ENCODE measurements at regions not wholly inside any gene's neighbourhood (a gene's known extent, or its start where the extent isn't known, plus 50 kb on each side); places are given as distances from the start of the nearest gene placed in this dataset.
A peak's percentile ranks its signal among the peaks of the same experiment; 100 is the strongest.
"Not testable (repeated sequence)": the region's sequence is repeated elsewhere in the genome, so short reads cannot be mapped to it uniquely, and the experiment has no call there.

DNA sequence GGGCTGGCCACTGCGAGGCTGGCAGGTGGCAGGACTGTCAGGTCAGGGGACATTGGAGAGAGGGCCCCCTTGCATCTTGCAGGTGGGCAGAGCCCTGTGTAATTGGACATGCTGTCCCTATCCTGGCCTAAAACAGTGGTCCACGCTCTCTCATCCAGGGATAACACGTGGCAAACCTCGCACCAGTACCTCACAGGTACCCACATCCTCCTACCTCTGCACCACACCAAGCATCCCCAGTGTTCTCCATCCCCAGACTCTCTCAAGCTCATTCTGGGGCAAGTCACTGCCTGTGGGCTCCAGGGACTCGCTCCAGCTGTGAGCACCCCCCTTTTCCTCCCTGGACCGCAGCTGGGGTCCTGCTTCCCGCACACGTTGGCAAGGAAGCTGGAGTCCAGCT is 212.3 kb upstream of the LRRC61 start:
- DNase-seq: not testable (repeated sequence)

DNA sequence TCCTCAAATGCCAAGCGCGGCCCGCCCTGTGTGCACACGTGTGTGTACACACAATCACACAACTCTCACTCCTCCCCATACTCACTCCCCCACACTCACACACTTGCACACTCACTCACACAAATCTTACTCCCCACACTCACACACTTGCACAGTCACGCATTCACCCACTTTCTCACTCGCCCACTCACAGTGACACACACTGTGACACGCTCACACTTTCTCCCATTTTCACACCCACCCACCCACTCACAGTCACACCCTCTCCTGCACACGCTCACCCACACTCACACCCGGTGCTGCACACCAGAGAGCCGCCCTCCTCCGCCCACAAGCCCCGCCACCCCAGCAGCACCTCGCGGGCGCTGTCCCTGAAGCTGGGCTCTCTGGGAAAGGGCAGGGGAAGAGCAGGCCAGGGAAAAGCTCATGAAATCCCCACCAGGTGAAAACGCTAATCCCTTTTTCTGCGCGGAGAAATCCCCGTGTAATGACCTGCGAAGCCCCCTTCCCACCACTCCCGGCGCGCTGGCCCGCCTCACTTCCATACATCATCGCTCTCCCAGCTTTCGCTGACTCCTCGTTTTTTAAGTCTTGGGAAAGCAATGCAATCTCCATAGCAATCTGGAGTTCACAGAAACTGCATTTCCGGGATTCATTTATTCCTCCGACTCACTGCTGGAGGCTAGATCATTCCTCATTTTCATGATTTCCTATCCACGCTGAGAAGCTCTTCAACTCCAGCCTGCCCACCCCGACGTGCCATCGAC is 211.6 kb upstream of the LRRC61 start:
- not testable (repeated sequence) for DNase-seq

DNA sequence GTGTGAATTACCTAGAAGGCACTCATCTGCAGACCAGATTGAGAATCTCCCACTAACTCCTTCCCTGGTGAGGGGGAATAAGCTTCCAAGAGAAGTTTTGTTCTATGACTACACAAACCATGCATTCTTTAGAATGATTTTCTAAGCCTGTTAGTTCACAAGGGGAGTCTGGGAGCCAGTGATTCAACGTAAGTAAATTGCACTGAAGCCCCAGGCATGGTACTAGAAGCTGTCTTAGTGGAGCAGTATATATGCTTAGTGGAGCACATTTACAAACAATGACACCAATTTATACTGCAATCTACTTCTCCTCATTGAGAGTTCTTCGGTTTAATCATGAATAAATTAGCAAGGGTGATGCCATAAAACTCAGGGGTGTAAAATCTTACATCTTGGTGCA is 209.9 kb upstream of the LRRC61 start:
- DNase-seq: not testable (repeated sequence)

DNA sequence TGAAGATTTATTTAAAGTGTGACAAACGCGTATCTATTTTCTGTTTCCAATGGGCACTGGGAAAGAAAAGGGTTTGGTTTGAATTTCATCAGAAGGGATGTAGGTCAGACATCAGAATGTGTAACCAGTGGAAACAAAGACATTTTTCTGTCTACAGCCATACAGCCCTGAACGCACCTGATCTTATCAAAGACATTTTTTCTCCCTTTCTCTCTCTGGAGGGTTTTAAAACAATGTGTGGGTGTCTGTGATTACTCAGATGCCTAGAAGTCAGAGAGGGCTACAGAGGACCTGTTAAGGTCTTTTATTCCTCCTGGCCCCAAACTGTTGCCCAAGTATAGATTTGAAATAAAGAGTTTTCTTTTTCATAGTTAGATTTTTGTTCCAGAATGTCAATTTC is 208.6 kb upstream of the LRRC61 start:
- DNase-seq: not testable (repeated sequence)

DNA sequence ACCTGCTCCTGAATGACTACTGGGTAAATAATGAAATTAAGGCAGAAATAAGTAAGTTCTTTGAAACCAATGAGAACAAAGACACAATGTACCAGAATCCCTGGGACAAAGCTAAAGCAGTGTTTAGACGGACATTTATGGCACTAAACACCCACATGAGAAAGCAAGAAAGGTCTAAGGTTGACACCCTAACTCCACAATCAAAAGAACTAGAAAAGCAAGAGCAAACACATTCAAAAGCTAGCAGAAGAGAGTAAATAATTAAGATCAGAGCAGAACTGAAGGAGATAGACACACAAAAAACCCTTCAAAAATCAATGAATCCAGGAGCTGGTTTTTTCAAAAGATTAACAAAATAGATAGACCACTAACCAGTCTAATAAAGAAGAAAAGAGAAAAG is 203.2 kb upstream of the LRRC61 start:
- not testable (repeated sequence) for DNase-seq

DNA sequence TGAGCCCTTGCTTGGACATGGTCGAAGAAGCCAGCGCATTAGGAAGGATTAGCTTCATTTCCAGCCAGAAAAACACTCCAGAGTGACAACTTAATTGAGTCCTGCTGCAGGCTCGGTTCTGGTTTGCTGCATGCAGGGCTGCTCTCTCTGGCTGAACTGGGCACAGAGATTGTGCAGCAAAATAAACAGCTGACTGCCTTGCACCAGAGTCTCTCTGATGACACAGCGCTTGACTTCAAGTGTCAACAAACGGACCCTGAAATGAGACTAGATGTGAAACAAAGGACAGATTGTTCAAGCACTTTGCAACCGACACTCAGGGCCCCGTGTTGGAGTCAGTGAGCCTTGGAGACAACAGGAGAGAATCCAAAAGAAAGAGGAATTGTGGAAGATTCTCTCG is 197.3 kb upstream of the LRRC61 start:
- peak; percentile 60 for DNase-seq

DNA sequence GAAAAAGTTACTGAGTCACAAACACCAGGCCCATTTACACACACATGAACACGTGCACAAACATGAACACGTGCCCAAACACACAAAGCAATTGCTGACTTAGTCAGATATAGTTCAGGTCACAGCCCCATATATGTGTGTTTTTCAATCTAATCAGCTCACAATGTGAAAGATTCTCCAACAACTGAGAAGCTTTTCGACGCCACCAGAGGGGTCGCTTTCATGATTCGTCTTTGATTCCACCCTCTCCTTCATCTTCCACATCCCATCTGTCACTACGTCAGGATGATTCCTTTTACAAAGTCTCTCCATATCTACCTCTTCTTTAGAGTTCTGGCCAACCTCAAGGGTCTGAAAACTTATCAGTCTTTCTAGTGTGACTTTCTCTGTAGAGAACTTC is 188.7 kb upstream of the LRRC61 start:
- not testable (repeated sequence) for DNase-seq

DNA sequence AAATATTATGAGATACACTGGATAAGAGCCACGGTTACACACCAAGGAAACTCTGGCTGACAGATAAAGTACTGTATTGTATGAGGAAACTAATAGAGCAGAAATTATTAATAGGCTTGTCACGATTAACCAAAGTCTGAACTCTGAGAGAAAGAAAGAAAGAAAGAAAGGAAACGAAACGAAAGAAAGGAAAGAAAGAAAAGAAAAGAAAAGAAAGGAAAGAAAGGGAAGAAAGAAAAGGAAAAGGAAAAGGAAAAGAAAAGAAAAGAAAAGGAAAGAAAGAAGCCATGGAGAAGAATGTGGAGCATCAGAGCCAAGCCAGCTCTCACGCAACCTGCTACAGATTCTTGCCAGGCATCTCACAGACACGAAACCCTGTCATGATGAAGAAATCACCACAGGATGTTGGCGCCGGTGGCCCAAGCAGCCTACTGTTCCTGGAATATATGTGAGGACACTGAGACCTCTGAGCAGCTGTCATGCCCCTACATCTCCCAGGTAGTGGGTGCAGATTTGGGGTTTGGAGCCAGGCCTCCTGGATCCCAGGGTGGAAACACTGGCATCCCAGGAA is 187.4 kb upstream of the LRRC61 start:
- DNase-seq: not testable (repeated sequence)

DNA sequence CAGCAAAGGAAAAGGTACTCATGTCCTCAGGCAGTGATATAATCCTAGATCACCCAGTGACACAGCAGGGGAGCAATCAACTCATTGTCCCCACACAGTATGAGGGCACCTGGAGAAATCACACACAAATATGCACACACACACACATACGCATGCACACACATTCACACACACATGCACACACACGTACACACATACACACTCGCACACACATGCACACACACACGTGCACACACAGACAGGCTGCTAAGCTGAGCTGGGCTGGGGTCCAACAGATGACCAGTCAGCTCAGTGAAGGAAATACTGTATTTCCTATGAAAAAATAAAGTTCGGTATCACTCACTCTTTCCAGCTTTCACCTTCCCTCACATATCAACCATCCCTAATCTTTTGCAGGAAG is 183.3 kb upstream of the LRRC61 start:
- DNase-seq: not testable (repeated sequence)

DNA sequence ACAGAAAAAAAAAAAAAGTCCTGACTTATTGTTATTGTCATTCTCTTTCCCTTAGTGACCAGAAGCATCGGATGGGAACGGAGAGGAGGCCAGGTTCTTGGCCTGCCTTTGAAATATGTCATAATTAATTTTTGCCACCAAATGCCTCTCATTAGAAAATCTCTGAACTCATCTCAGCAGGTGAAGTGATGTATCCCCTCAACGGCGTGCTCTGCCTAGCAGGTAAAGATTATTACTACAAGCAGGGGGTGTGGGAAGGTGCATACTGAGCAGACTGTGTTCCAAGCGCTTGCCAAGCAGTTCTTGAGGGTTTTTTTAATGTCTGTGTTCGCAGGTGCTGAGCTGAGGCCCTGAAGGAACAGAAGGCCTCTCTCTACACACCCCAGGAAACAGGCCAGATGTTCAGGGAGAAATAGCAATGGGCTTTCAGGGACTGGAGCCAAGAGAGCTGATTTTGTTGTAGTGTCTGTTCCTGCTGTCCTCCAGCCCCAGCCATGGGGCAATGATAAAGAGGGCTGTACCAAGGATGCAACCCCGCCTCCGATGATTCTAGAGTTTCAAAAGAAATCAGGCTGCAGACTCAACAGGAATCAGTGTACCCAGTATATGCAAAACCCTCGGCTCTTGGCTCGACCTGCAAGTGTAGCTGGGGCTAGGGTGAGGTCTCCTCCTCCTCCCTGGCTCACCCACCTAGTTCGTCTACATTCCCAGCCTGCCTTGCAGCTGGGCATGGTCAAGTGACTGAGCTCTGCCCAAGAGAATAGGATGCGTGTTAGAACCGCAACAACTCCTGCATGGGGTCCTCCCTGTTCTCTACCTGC is 181.4 kb upstream of the LRRC61 start:
- DNase-seq: not testable (repeated sequence)

DNA sequence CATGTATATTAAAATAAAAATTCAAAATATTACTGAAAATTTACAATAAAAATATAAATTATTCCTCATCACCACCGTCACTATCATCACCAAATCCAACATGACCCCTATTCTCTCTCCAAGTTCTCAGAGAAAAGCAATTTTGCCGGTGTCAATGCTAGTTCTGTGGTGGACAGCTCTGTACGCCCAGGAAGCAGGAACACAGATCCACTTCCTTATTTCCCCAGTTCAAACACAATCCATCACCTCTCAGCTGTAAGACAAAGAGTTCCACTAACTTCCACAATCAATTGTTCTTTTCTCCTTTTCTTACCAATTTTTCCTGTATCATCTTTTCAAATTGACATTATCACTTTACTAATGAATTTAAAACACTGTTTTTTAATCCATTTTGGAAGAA is 177.0 kb upstream of the LRRC61 start:
- DNase-seq: not testable (repeated sequence)

DNA sequence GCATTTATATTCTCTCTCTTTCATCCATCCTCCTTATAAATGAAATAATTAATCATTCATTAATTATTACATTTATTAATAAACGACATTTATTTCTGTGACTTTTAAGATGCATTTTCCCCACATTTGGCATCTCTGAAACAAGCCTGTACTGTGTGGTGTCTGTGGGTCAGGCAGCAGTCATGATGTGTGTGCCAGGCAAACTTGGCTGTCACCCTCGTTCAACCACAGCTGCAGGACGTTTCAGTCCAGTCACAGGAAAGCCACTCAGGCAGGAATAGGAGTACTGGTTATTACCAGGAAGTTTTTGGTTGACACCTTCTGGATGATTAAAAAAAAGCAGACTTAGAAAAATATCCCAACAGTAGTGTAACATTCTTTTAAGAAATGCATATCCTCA is 175.6 kb upstream of the LRRC61 start:
- DNase-seq: not testable (repeated sequence)

DNA sequence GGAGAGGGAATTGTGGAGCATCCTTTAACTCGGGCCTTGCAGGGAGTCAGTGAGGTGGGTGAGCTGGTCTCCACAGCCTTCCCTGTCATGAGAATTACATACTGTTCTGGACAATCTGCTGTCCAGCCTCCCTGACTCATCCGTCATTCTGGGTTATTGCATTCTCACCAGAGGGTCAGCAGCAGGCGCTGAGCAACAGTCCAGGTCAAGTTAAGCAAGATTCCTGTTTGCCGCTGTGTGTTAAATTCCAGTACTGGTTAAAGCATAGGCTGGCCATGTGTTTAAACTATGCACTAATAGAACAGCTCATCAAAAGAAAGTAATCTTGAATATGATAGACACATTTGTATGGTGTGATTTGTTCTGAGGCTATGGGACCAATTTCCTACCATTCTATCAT is 167.1 kb upstream of the LRRC61 start:
- DNase-seq: not testable (repeated sequence)

DNA sequence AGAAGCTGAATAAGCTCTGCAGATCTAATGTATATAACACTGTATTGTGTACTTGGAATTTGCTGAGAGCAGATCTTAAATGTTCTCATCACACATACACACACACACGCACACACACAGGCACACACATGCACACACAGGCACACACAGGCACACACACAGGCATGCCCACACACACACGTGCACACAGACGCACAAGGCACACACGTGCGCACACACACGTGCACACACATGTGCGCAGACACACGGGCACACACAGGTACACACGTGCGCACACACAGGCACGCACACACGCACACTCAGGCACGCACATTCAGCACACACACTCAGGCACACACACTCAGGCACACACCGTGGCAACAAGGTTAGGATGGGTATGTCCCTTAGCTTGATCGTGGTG is 164.5 kb upstream of the LRRC61 start:
- DNase-seq: not testable (repeated sequence)

DNA sequence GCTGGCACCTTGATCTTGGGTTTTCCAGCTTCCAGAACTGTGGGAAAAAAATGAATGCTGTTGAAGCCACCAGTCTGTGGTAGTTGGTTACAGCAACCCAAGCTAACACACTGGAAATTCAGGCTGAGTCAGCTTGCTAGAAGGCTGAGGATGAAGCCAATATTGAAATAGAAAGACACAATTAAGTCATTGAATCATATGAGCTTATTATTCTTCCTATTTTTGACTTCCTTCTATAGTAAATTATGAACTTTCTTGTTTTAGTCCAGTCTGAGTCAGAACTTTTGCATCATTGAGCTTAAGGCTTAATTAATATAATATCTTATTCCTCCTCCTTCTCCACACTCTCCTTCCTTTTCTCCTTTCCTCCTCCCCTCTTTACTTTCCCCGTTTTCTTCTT is 153.6 kb upstream of the LRRC61 start:
- DNase-seq: not testable (repeated sequence)

DNA sequence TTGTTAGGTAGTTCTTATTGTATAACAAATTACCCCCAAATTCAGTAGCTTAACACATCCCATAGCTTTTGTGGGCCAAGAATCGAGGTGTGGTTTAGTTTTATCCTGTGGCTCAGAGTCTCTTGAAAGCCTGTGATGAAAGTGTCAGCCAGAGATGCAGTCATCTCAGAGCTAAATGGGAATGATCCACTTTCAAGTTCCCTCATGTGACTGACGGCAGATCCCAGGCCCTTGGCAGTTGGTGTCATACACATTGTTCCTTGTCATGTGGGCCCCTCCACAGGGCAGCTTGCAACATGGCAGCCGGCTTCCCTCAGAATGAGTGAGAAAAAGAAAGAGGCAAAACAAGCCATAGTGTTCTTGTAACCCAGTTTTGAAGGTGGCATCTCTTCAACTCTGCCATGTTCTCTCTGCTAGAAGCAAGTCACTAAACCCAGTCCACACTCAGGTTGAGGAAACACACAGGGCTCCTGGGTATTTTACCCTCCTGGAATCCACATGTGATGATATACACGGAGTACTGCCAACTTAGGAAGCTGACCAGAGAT is 153.1 kb upstream of the LRRC61 start:
- DNase-seq: not testable (repeated sequence)

DNA sequence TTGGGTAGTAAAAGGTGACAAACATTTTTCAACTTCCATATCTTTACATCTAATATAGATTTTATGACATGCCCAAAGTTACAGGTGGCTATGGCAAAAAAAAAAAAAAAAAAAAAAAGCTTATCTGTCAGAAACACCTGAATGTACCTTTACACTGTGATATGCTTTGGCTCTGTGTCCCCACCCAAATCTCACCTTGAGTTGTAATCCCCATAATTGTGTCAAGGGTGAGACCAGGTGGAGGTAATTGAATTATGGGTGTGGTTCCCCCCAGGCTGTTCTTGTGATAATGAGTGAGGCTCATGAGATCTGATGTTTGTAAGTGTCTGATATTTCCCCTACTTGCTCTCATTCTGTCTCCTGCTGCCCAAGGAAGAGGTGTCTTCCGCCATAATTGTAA is 139.6 kb upstream of the LRRC61 start:
- DNase-seq: not testable (repeated sequence)

DNA sequence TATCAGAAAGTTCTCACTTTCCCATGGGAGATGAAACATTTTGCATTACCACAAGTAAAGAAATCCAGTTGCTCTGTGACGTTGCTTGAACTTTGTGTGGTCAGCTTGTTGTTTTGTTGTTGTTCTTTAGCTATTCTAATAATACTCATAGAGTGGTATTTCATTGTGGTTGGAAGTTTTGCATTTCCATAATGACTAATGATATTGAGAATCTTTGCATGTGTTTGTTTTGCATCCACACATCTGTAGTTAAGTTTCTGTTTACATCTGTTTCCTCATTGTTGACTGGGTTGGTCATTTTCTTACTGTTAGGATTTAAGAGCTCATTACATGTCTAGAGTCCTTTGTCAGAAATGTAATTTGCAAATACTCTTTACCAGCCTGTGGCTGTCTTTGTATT is 133.2 kb upstream of the LRRC61 start:
- not testable (repeated sequence) for DNase-seq

DNA sequence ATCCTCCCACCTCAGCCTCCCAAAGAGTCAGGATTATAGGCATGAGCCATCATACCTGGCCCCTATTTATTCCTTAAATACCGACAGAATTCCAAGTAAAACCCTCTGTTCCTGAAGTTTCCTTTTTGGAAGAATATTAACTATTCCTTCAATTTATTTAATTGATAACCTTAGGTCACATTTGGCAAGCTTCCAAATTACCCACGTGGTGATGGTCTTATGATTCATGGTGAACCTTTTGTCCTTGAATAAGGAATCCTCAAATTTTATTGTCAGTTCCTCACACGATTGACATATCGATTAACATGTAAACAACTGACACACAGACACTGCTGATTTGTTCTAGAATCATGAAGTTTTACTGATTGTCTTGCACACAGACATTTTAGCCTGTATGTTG is 130.6 kb upstream of the LRRC61 start:
- DNase-seq: not testable (repeated sequence)

DNA sequence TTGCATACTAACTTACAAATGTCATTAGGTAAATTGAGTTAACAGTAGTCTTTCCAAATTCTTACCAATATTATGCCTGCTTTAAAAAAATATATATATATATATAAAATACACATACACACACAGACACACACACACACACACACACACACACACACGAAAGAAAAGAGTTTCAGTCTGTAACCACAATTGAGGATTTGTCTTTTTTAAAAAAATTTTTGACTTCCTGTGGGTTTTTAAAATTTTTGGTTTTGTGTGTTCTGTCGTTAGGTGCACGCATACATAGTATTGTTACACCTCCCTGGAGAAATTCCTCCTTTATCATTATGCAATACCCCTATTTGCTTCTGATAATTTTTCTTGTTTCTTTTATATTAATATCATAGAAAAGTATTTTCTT is 129.3 kb upstream of the LRRC61 start:
- DNase-seq: not testable (repeated sequence)
